Activated naive CD4-positive, alpha-beta T cell treated with anti-CD3 and anti-CD28 coated beads, Interleukin-2, amount 50 U/mL, for 72 hours (primary cell): ENCODE measurements at regions not wholly inside any gene's neighbourhood (a gene's known extent, or its start where the extent isn't known, plus 50 kb on each side); places are given as distances from the start of the nearest gene placed in this dataset.
"Not testable (repeated sequence)": the region's sequence is repeated elsewhere in the genome, so short reads cannot be mapped to it uniquely, and the experiment has no call there.

Experiments used
- ATAC-seq, 2 donors: fragments of 150-1000 bp; cut with Tn5 transposase; 2 replicates each; pipeline ENCODE4 v1.10.0; 2021; ENCODE audit warnings: mild to moderate bottlenecking in 2 of 2, moderate library complexity in 2 of 2
- DNase-seq, 2 donors: peaks; one replicate each; pipeline ENCODE4 v3.0.0; 2021 to 2022; ENCODE audit warnings: low spot score in 2 of 2
- H3K27ac Mint-ChIP-seq, 2 donors: one replicate each; pipeline ENCODE4 v1.8.0; 2022; ENCODE audit warnings: mild to moderate bottlenecking in 2 of 2, mixed read lengths in 2 of 2
- H3K36me3 Mint-ChIP-seq, 2 donors: one replicate each; pipeline ENCODE4 v1.8.0; 2022; ENCODE audit warnings: mixed read lengths in 2 of 2
- H3K9me3 Mint-ChIP-seq, 2 donors: one replicate each; pipeline ENCODE4 v1.8.0; 2022; ENCODE audit warnings: mixed read lengths in 2 of 2

DNA sequence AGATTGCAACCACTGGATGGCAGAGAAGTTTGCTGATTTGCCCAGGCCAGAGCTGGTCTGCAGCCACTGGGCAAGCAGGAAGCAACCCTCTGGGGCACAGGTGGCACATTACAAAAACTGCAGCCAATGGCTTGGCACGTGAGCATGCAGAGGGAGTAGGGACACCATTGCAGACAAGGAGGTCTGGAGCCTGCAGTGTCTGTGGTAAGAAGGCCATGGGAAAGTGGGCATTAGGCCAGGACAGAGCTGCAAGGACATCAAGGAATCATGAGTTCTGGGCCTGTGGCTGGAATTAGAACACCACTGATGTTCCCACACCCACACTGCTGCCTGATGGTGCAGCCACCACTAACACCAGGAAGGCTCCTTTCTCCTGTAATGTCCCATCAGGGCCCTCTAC, 113.0 kb downstream of the TSEN15 start:
- no peak overlapping the region for H3K27ac Mint-ChIP-seq
- ATAC-seq (no peak), DNase-seq (no peak)
- no peaks in the 10 kb centered on the region for H3K9me3 Mint-ChIP-seq
- H3K36me3 Mint-ChIP-seq: no peaks in the 10 kb centered on the region

DNA sequence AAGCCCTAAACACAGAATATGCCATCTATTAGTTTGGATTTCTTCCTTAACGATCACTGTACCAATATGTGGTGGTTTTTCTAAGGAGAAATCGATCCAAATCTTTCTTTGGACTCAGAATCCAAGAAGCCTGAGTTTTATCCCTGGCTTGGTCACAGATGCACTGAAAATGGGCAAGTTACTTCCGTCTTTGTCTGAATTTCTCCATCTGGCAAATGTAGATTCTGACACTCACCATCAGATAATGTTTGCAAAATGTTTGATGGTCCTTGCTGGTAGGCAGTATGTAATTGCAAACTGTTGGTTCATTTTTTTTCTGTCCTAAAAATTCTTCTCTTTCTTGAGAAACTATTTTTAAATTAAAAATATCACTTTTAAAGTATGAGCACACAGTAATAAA, 115.0 kb downstream of the TSEN15 start:
- Mint-ChIP-seq H3K36me3 (no peaks in the 10 kb centered on the region), H3K9me3 (no peaks in the 10 kb centered on the region), H3K27ac (no peak overlapping the region)
- DNase-seq (no peak), ATAC-seq (no peak)

- H3K9me3 Mint-ChIP-seq: no peaks in the 10 kb centered on the region
- ATAC-seq (no peak), DNase-seq (no peak)
- no peaks in the 10 kb centered on the region for H3K36me3 Mint-ChIP-seq
- H3K27ac Mint-ChIP-seq: no peak overlapping the region
Observed at GRCh38 chr1:184167352-184167751, 115.8 kb downstream of the TSEN15 start.

DNA sequence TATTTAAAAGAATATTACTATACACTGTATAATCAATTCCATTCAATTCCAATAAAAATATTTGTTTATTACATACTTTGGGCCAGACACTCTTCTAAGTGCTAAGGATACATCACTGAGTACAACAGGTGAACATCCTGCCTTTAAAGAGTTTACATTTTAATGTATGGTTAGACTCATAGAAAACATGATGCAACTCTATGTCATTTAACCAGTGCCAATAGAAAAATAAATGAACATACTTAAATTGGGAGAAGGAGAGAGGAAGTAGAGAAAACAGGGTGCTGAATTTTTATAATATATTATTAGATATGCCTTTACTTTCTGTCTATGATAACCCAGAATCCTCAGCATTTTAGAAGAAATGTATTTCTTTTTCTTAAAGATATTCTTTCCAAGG, 119.2 kb downstream of the TSEN15 start:
- ATAC-seq (no peak), DNase-seq (no peak)
- Mint-ChIP-seq H3K9me3 (no peaks in the 10 kb centered on the region), H3K36me3 (no peaks in the 10 kb centered on the region), H3K27ac (no peak overlapping the region)

GRCh38 chr1:184176058-184176457, 124.5 kb downstream of the TSEN15 start:
- DNase-seq (no peak), ATAC-seq (no peak)
- no peaks in the 10 kb centered on the region for H3K36me3 Mint-ChIP-seq
- no peak overlapping the region for H3K27ac Mint-ChIP-seq
- H3K9me3 Mint-ChIP-seq: no peaks in the 10 kb centered on the region

GRCh38 chr1:184181044-184181443, 129.5 kb downstream of the TSEN15 start:
- Mint-ChIP-seq H3K36me3 (no peaks in the 10 kb centered on the region), H3K27ac (no peak overlapping the region), H3K9me3 (no peaks in the 10 kb centered on the region)
- no peak for DNase-seq
- no peak for ATAC-seq

- no peak for ATAC-seq
- no peaks in the 10 kb centered on the region for H3K9me3 Mint-ChIP-seq
- no peak overlapping the region for H3K27ac Mint-ChIP-seq
- no peak for DNase-seq
- no peaks in the 10 kb centered on the region for H3K36me3 Mint-ChIP-seq
Observed at GRCh38 chr1:184183919-184184318, 132.4 kb downstream of the TSEN15 start.

- not testable (repeated sequence) for DNase-seq, H3K9me3 Mint-ChIP-seq, H3K36me3 Mint-ChIP-seq, H3K27ac Mint-ChIP-seq, ATAC-seq
Observed at GRCh38 chr1:184184614-184185013, 133.1 kb downstream of the TSEN15 start.

- no peaks in the 10 kb centered on the region for H3K36me3 Mint-ChIP-seq
- H3K27ac Mint-ChIP-seq: no peak overlapping the region
- DNase-seq (no peak), ATAC-seq (no peak)
- H3K9me3 Mint-ChIP-seq: no peaks in the 10 kb centered on the region
Observed at GRCh38 chr1:184185347-184185746, 133.8 kb downstream of the TSEN15 start.

GRCh38 chr1:184186167-184186566, 134.6 kb downstream of the TSEN15 start:
- no peak overlapping the region for H3K27ac Mint-ChIP-seq
- no peaks in the 10 kb centered on the region for H3K36me3 Mint-ChIP-seq
- no peak for DNase-seq
- H3K9me3 Mint-ChIP-seq: no peaks in the 10 kb centered on the region
- no peak for ATAC-seq

DNA sequence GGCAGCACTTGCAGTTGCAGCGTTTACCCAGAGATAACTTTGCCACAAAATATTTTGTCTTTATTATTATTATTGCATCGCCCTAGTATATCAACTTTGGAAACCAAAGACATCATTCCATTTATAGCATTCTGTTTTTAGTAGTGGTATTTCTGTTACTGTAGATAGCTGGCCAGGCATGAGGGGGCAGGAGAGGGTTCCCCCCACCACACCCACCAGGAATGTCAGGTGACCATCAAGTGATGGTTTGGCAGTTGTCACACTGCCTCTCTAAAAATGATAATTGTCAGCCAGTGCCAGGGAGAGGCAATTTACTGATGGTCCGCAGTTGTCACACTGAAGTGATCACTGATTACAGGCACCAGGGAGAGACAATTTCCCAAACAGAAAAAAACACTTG, 135.6 kb downstream of the TSEN15 start:
- DNase-seq (no peak), ATAC-seq (no peak)
- Mint-ChIP-seq H3K36me3 (no peaks in the 10 kb centered on the region), H3K9me3 (no peaks in the 10 kb centered on the region), H3K27ac (no peak overlapping the region)

- Mint-ChIP-seq H3K36me3 (no peaks in the 10 kb centered on the region), H3K9me3 (no peaks in the 10 kb centered on the region), H3K27ac (no peak overlapping the region)
- no peak for DNase-seq
- no peak for ATAC-seq
Observed at GRCh38 chr1:184188037-184188436, 136.5 kb downstream of the TSEN15 start.

- no peaks in the 10 kb centered on the region for H3K36me3 Mint-ChIP-seq
- no peak for ATAC-seq
- H3K9me3 Mint-ChIP-seq: no peaks in the 10 kb centered on the region
- H3K27ac Mint-ChIP-seq: no peak overlapping the region
- no peak for DNase-seq
Observed at GRCh38 chr1:184189361-184189760, 137.8 kb downstream of the TSEN15 start.

DNA sequence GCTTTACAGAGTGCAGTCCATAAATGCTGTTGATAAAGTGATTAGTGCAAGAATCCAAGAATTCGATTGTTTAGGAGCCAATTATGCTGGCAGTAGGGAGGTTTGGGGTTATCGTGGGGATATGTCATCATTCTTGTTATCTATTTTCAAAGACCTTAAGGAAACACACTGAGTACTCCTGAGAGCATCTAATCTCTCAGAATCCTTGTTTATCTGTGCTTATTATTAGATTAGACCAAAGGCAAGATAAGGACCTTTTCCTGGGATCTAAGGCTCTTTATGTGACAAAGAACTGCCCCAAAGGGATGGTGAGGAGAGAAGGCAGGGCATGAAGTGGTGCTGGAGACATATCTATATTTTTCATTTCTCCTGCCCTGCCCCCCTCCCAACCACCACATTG, 139.1 kb downstream of the TSEN15 start:
- H3K9me3 Mint-ChIP-seq: no peaks in the 10 kb centered on the region
- no peaks in the 10 kb centered on the region for H3K36me3 Mint-ChIP-seq
- no peak for DNase-seq
- H3K27ac Mint-ChIP-seq: no peak overlapping the region
- no peak for ATAC-seq

- Mint-ChIP-seq H3K27ac (no peak overlapping the region), H3K9me3 (no peaks in the 10 kb centered on the region), H3K36me3 (no peaks in the 10 kb centered on the region)
- no peak for DNase-seq
- no peak for ATAC-seq
Observed at GRCh38 chr1:184191181-184191621, 139.7 kb downstream of the TSEN15 start.

DNA sequence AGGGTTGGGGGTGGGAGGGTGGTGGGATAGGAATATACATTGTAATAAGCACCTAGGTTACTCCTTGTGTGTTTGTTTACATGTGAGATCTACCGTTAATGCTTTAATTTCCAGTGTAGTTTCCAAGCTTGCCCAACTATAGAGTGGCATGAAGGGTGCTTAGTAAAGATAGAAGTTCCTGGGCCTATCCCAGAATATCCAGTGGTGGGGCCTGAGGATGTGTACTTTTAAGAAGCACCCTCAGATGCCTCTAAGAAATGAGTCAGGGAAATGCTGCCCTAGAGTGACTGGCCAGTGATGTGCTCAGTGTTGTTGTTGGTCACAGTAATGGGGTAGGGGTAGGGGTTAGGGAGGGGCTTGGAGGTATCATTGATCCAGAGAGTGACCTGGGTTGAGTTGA, 141.3 kb downstream of the TSEN15 start:
- ATAC-seq (no peak), DNase-seq (no peak)
- Mint-ChIP-seq H3K27ac (no peak overlapping the region), H3K9me3 (no peaks in the 10 kb centered on the region), H3K36me3 (no peaks in the 10 kb centered on the region)

DNA sequence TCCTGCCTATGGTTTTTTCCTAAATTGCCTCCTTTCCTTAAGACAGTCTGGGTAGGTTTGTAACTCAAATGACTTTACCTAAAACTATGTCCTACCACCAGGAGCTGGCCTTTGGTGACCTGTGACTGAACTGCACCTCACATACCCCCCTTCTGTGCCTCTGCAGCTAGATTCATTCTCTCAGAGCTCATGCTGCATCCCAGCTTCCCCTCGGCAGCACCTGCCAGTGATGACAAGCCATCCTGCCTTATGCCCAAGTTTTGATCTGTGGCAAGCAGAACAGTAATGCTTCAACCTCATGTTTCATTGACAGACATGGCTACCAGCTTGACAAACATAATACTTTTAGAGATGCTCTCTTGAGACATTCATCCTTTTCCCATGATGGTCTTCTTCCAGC, 141.9 kb downstream of the TSEN15 start:
- no peaks in the 10 kb centered on the region for H3K9me3 Mint-ChIP-seq

DNA sequence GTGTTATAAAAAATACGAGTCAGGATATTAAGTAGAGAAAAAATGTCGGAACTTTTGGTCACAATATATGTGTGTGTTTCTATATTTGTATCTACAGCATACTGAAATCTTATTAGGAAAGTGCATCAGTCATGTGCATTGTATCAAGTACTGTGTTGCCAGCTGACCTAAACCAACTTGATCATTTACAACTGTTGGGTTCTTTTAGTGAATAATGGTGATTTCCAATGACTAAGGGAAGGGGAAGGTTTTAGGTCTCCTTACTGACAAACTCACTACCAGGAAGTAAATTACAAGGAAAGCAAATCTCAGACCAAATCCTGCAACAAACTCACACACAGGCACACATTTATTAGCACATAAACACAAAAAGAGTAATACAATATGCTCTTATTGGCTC, 142.7 kb downstream of the TSEN15 start:
- no peak for ATAC-seq
- no peaks in the 10 kb centered on the region for H3K9me3 Mint-ChIP-seq
- DNase-seq: no peak
- H3K36me3 Mint-ChIP-seq: no peaks in the 10 kb centered on the region
- H3K27ac Mint-ChIP-seq: no peak overlapping the region

More for the DNA sequence above, 141.9 kb downstream of the TSEN15 start:
- Mint-ChIP-seq H3K36me3 (no peaks in the 10 kb centered on the region), H3K27ac (no peak overlapping the region)
- ATAC-seq: no peak
- no peak for DNase-seq

- H3K36me3 Mint-ChIP-seq, DNase-seq, H3K27ac Mint-ChIP-seq, H3K9me3 Mint-ChIP-seq, ATAC-seq: not testable (repeated sequence)
Observed at GRCh38 chr1:184195722-184196121, 144.2 kb downstream of the TSEN15 start.
